Spleen (tissue), 7 donors: ENCODE measurements at regions not wholly inside any gene's neighbourhood (a gene's known extent, or its start where the extent isn't known, plus 50 kb on each side); places are given as distances from the start of the nearest gene placed in this dataset.

ENCODE experiments used
- CTCF ChIP-seq, 11 experiments: fragments of 200-600 bp in 7 of 11; fragments of 450-650 bp in 4 of 11; sonication (generic) in 4 of 11; IDR thresholded peaks in 8 of 11; conservative IDR thresholded peaks in 3 of 11; 1 replicate in 7 of 11; 2 replicates in 4 of 11; pipeline versions ENCODE4 v1.4.0 to v1.8.0; 2016 to 2021; ENCODE audit warnings: antibody characterized with exemption in 11 of 11, inconsistent platforms in 4 of 11, mild to moderate bottlenecking in 1 of 11
- POLR2A ChIP-seq, 3 donors: fragments of 450-650 bp; IDR thresholded peaks; one replicate each; pipeline ENCODE4 v1.5.1; 2017; ENCODE audit warnings: antibody characterized with exemption in 3 of 3, mild to moderate bottlenecking in 1 of 3
- POLR2AphosphoS5 ChIP-seq, 3 donors: sonication (generic); formaldehyde crosslinking; IDR thresholded peaks; one replicate each; pipeline ENCODE4 v1.5.1; 2017; ENCODE audit warnings: antibody characterized with exemption in 3 of 3
- donor health status: DM: no; HTN: no; CAD: no; lungs with moderate emphysema.
- donor health status: DM: no; HTN: no; CAD: no.
- donor health status: DM: no; HTN: no; CAD: no.

GRCh38 chr6:85751374-85752055, 108.8 kb upstream of the SYNCRIP start:
- no peak for TF ChIP-seq CTCF (IDR thresholded peaks at IDR 0.05 in 8 of 11, conservative IDR thresholded peaks at IDR 0.05 in 3 of 11)
- no peak for TF ChIP-seq POLR2AphosphoS5 (IDR thresholded peaks at IDR 0.05)
- TF ChIP-seq POLR2A (IDR thresholded peaks at IDR 0.05) = no peak
